ENCODE measurements at regions not wholly inside any gene's neighbourhood (a gene's known extent, or its start where the extent isn't known, plus 50 kb on each side); places are given as distances from the start of the nearest gene placed in this dataset.

GRCh38 chrX:39992300-39992699 is 105.5 kb downstream of the BCOR start:
- Histone ChIP-seq H3K9me2 (ENCODE audit: insufficient read depth, low read length) (no peaks in the 10 kb centered on the region), H2AFZ (ENCODE audit: low read depth, low read length) (no peak overlapping the region), H3K36me3 (ENCODE audit: insufficient read depth, low read length) (no peaks in the 10 kb centered on the region), H3K79me2 (replicated peaks; ENCODE audit: insufficient read depth, low read length) (no peaks in the 10 kb centered on the region), H3F3A (ENCODE audit: insufficient read depth, low read length, poor library complexity, severe bottlenecking) (no peaks in the 10 kb centered on the region), H3K9me3 (ENCODE audit: low read length) (no peaks in the 10 kb centered on the region), H3K27me3 (ENCODE audit: insufficient read depth, low read depth, low read length) (no peaks in the 10 kb centered on the region), H4K20me1 (ENCODE audit: insufficient read depth) (no peaks in the 10 kb centered on the region), H3K4me3 (ENCODE audit: low read length) (no peak overlapping the region), H3K4me2 (ENCODE audit: low read length) (no peak overlapping the region), H3K27ac (ENCODE audit: low read length) (no peak overlapping the region), H3K9ac (ENCODE audit: low read length) (no peak overlapping the region)
- TF ChIP-seq POLR2AphosphoS5 (IDR thresholded peaks at IDR 0.05) (no peak), RAD21 (conservative IDR thresholded peaks at IDR 0.05) (no peak), EZH2 (IDR thresholded peaks at IDR 0.05; ENCODE audit: borderline replicate concordance, insufficient read depth, low read length, poor library complexity, severe bottlenecking) (no peak), SMC3 (conservative IDR thresholded peaks at IDR 0.05; ENCODE audit: poor library complexity) (no peak), MXI1 (conservative IDR thresholded peaks at IDR 0.05; ENCODE audit: poor library complexity, severe bottlenecking) (no peak), REST (IDR thresholded peaks at IDR 0.05; ENCODE audit: borderline replicate concordance) (no peak), EP300 (conservative IDR thresholded peaks at IDR 0.05; ENCODE audit: poor library complexity, severe bottlenecking) (no peak), TAF1 (IDR thresholded peaks at IDR 0.05; ENCODE audit: low read depth) (no peak)

- no peaks in the 10 kb centered on the region for H3K9me3 ChIP-seq (ENCODE audit: low read length)
- H3F3A ChIP-seq (ENCODE audit: insufficient read depth, low read length, poor library complexity, severe bottlenecking): no peaks in the 10 kb centered on the region
- no peaks in the 10 kb centered on the region for H3K27me3 ChIP-seq (ENCODE audit: insufficient read depth, low read depth, low read length)
- H3K4me2 ChIP-seq (ENCODE audit: low read length): no peak overlapping the region
- H3K9me2 ChIP-seq (ENCODE audit: insufficient read depth, low read length): no peaks in the 10 kb centered on the region
- no peaks in the 10 kb centered on the region for H4K20me1 ChIP-seq (ENCODE audit: insufficient read depth)
- no peak overlapping the region for H3K27ac ChIP-seq (ENCODE audit: low read length)
- H3K36me3 ChIP-seq (ENCODE audit: insufficient read depth, low read length): no peaks in the 10 kb centered on the region
- no peak overlapping the region for H3K4me3 ChIP-seq (ENCODE audit: low read length)
- no peaks in the 10 kb centered on the region for H3K79me2 ChIP-seq (replicated peaks; ENCODE audit: insufficient read depth, low read length)
- no peak overlapping the region for H3K9ac ChIP-seq (ENCODE audit: low read length)
- no peak overlapping the region for H2AFZ ChIP-seq (ENCODE audit: low read depth, low read length)
- TF ChIP-seq CTCF (IDR thresholded peaks at IDR 0.05; ENCODE audit: poor library complexity, severe bottlenecking) (no peak), SMC3 (conservative IDR thresholded peaks at IDR 0.05; ENCODE audit: poor library complexity) (no peak), POLR2AphosphoS5 (IDR thresholded peaks at IDR 0.05) (no peak), TAF1 (IDR thresholded peaks at IDR 0.05; ENCODE audit: low read depth) (no peak), EP300 (conservative IDR thresholded peaks at IDR 0.05; ENCODE audit: poor library complexity, severe bottlenecking) (no peak), REST (IDR thresholded peaks at IDR 0.05; ENCODE audit: borderline replicate concordance) (no peak), MXI1 (conservative IDR thresholded peaks at IDR 0.05; ENCODE audit: poor library complexity, severe bottlenecking) (no peak), EZH2 (IDR thresholded peaks at IDR 0.05; ENCODE audit: borderline replicate concordance, insufficient read depth, low read length, poor library complexity, severe bottlenecking) (no peak), RAD21 (conservative IDR thresholded peaks at IDR 0.05) (no peak)
Observed at GRCh38 chrX:39995457-39995856, 102.3 kb downstream of the BCOR start.
